OCI-LY7 (cell line): ENCODE measurements at regions not wholly inside any gene's neighbourhood (a gene's known extent, or its start where the extent isn't known, plus 50 kb on each side); places are given as distances from the start of the nearest gene placed in this dataset.

Source experiments
- EZH2phosphoT487 ChIP-seq: fragments of 200-600 bp; sonication (generic); IDR thresholded peaks from 2 replicates; pipeline ENCODE4 v1.6.1; 2018; ENCODE audit warnings: low read depth, borderline replicate concordance, mild to moderate bottlenecking, mixed run types, antibody characterized with exemption, low read length, moderate library complexity, mixed read lengths
- TF ChIP-seq, protein P1 (sequence below): fragments of 200-600 bp; sonication (generic); conservative IDR thresholded peaks from 2 replicates; pipeline ENCODE4 v1.5.1; 2014; ENCODE audit warnings: mild to moderate bottlenecking, antibody characterized with exemption, low read length, moderate library complexity, mixed read lengths

GRCh38 chr6:140095532-140095931, 721.1 kb upstream of the CITED2 start:
- TF ChIP-seq, protein P1, sequence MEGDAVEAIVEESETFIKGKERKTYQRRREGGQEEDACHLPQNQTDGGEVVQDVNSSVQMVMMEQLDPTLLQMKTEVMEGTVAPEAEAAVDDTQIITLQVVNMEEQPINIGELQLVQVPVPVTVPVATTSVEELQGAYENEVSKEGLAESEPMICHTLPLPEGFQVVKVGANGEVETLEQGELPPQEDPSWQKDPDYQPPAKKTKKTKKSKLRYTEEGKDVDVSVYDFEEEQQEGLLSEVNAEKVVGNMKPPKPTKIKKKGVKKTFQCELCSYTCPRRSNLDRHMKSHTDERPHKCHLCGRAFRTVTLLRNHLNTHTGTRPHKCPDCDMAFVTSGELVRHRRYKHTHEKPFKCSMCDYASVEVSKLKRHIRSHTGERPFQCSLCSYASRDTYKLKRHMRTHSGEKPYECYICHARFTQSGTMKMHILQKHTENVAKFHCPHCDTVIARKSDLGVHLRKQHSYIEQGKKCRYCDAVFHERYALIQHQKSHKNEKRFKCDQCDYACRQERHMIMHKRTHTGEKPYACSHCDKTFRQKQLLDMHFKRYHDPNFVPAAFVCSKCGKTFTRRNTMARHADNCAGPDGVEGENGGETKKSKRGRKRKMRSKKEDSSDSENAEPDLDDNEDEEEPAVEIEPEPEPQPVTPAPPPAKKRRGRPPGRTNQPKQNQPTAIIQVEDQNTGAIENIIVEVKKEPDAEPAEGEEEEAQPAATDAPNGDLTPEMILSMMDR = no peak
- TF ChIP-seq EZH2phosphoT487 = no peak
